ENCODE measurements at regions not wholly inside any gene's neighbourhood (a gene's known extent, or its start where the extent isn't known, plus 50 kb on each side); places are given as distances from the start of the nearest gene placed in this dataset.

DNA sequence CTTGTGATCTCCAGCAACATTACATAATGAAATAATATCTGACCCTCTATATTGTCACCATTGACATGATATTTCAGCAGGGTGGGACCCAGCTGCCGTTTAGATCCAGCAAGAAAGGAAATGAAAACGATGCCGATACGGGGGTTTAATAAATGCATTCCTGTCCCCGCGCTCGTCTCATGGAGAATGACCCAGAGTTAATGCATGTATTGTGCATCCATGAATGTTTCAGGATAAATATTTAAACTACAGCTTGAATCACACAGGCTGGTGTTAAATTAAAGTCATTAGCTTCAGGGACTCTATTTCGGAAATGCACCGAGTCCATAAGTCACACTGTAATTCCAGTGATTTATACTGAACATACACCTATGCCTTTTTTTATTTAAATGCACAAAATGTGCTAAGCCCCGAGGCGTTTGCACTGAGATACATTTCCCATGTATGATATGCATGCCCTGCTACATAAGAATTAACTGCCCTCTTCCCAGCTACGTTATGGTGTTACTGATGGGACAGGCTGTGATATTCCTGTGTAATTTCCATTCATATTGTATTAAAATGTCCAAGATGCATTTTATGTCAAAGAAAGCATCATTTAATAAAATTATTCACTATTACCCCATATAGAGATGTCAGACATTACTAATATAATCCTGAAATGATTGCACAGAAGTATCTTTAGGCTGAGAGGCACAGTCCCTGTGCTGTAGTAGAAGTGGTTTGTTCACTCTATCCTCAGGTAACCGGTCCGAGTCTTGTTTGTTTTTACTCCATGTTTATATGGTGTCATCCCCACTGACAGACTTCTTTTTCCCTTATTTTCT, 109.3 kb upstream of the ZNF516 start:
- Histone ChIP-seq H3K4me1 (ENCODE audit: insufficient read depth, low read length) (no peaks in the 10 kb centered on the region), H3K79me1 (ENCODE audit: insufficient read depth, low read depth, low read length, poor library complexity, severe bottlenecking) (no peaks in the 10 kb centered on the region), H3K9ac (ENCODE audit: extremely low read depth, insufficient read length, low read length) (no peak overlapping the region), H3K23me2 (ENCODE audit: insufficient read length, low read depth, low read length, poor library complexity, severe bottlenecking) (no peaks in the 10 kb centered on the region), H4K20me1 (ENCODE audit: control insufficient read depth, insufficient read depth, insufficient read length) (no peaks in the 10 kb centered on the region), H3K4ac (ENCODE audit: low read depth, low read length) (no peak overlapping the region), H2BK12ac (ENCODE audit: insufficient read length, low read depth, low read length) (no peak overlapping the region), H2BK20ac (ENCODE audit: low read depth, low read length, poor library complexity, severe bottlenecking) (no peak overlapping the region), H2BK120ac (ENCODE audit: low read depth, low read length, poor library complexity, severe bottlenecking) (no peak overlapping the region), H3K23ac (ENCODE audit: insufficient read length, low read depth, low read length) (no peak overlapping the region), H2AK5ac (ENCODE audit: insufficient read length, low read length) (no peak overlapping the region), H3K27me3 (ENCODE audit: insufficient read depth, low read length) (no peaks in the 10 kb centered on the region), H2AFZ (ENCODE audit: low read length) (no peak overlapping the region), H3K27ac (ENCODE audit: insufficient read length, low read depth, low read length) (no peak overlapping the region), H4K91ac (ENCODE audit: insufficient read length, low read depth, low read length) (no peak overlapping the region), H4K8ac (replicated peaks; ENCODE audit: insufficient read length, low read depth, low read length) (no peak overlapping the region), H3K56ac (ENCODE audit: insufficient read length, low read depth, low read length) (no peak overlapping the region), H3K79me2 (ENCODE audit: insufficient read depth, low read length) (no peaks in the 10 kb centered on the region), H3K9me3 (ENCODE audit: control insufficient read depth, low read depth, low read length) (no peaks in the 10 kb centered on the region), H4K5ac (ENCODE audit: insufficient read length, low read depth, low read length) (no peak overlapping the region), H2BK15ac (ENCODE audit: low read depth, low read length) (no peak overlapping the region), H3K14ac (ENCODE audit: insufficient read depth, low read length) (no peak overlapping the region), H3K18ac (ENCODE audit: insufficient read length, low read depth, low read length) (no peak overlapping the region), H3T11ph (ENCODE audit: low read length) (no peak overlapping the region), H3K4me2 (ENCODE audit: insufficient read depth, insufficient read length, low read length) (no peak overlapping the region), H2BK5ac (ENCODE audit: insufficient read length, low read length) (no peak overlapping the region)
- TF ChIP-seq, protein P1, sequence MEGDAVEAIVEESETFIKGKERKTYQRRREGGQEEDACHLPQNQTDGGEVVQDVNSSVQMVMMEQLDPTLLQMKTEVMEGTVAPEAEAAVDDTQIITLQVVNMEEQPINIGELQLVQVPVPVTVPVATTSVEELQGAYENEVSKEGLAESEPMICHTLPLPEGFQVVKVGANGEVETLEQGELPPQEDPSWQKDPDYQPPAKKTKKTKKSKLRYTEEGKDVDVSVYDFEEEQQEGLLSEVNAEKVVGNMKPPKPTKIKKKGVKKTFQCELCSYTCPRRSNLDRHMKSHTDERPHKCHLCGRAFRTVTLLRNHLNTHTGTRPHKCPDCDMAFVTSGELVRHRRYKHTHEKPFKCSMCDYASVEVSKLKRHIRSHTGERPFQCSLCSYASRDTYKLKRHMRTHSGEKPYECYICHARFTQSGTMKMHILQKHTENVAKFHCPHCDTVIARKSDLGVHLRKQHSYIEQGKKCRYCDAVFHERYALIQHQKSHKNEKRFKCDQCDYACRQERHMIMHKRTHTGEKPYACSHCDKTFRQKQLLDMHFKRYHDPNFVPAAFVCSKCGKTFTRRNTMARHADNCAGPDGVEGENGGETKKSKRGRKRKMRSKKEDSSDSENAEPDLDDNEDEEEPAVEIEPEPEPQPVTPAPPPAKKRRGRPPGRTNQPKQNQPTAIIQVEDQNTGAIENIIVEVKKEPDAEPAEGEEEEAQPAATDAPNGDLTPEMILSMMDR (conservative IDR thresholded peaks at IDR 0.05), result no peak
- Mint-ChIP-seq H3K27ac (no peak overlapping the region), H3K4me1 (no peaks in the 10 kb centered on the region), H3K9me3 (no peaks in the 10 kb centered on the region; a peak in 1 of 5 replicates), H3K4me3 (no peak overlapping the region), H3K36me3 (ENCODE audit: insufficient read depth in 1 of 3, low read depth in 3 of 3) (no peaks in the 10 kb centered on the region), H3K27me3 (ENCODE audit: low read depth) (no peaks in the 10 kb centered on the region)
- DNase-seq, result no peak
- WGBS (ENCODE audit: extremely low coverage, insufficient read length, low lambda C conversion rate), result no CpG with 5 or more reads among the region's 14 CpGs
